ENCODE measurements at regions not wholly inside any gene's neighbourhood (a gene's known extent, or its start where the extent isn't known, plus 50 kb on each side); places are given as distances from the start of the nearest gene placed in this dataset.

- Histone ChIP-seq H3K9ac (no peak overlapping the region), H3K36me3 (no peaks in the 10 kb centered on the region), H3K9me3 (replicated peaks in 1 of 11) (no peaks in the 10 kb centered on the region), H3K4me1 (peaks cover 0 to 44% (median 19%) of the 10 kb centered on the region in 10 experiments; a peak in 12 of 20 replicates), H3K4me2 (peak overlapping the region in 5 of 11 experiments; percentile 10 to 43 (median 24); a peak in 4 of 22 replicates), H4K20me1 (no peaks in the 10 kb centered on the region), H3K27ac (no peak overlapping the region), H3K27me3 (no peaks in the 10 kb centered on the region), H3K4me3 (no peak overlapping the region)
- no peak for TF ChIP-seq Cebpa-rat (IDR thresholded peaks at IDR 0.05)
These were observed 197.3 kb downstream of the FOXD2 start for GRCh38 chr1:47635111-47635510.

- peak overlapping the region in 5 of 11 experiments; percentile 10 to 43 (median 24); a peak in 6 of 22 replicates for H3K4me2 ChIP-seq
- peaks cover 0 to 44% (median 18%) of the 10 kb centered on the region in 10 experiments; a peak in 12 of 20 replicates for H3K4me1 ChIP-seq
- H3K27ac ChIP-seq, result no peak overlapping the region
- TF ChIP-seq Cebpa-rat (IDR thresholded peaks at IDR 0.05), result no peak
- H3K27me3 ChIP-seq, result no peaks in the 10 kb centered on the region
- H3K9me3 ChIP-seq (replicated peaks in 1 of 11), result no peaks in the 10 kb centered on the region
- H4K20me1 ChIP-seq, result no peaks in the 10 kb centered on the region
- no peak overlapping the region for H3K9ac ChIP-seq
- no peak overlapping the region for H3K4me3 ChIP-seq
- H3K36me3 ChIP-seq, result no peaks in the 10 kb centered on the region
These were observed 197.8 kb downstream of the FOXD2 start for GRCh38 chr1:47635597-47635996.

GRCh38 chr1:47637111-47637685, 199.4 kb downstream of the FOXD2 start:
- H3K27me3 ChIP-seq, result no peaks in the 10 kb centered on the region
- no peaks in the 10 kb centered on the region for H3K36me3 ChIP-seq
- no peaks in the 10 kb centered on the region for H3K9me3 ChIP-seq (replicated peaks in 1 of 11)
- H3K4me3 ChIP-seq, result no peak overlapping the region
- no peak for TF ChIP-seq Cebpa-rat (IDR thresholded peaks at IDR 0.05)
- no peaks in the 10 kb centered on the region for H4K20me1 ChIP-seq
- H3K4me1 ChIP-seq, result peaks cover 0 to 35% (median 7%) of the 10 kb centered on the region in 10 experiments; a peak in 12 of 20 replicates
- H3K4me2 ChIP-seq, result no peak overlapping the region
- no peak overlapping the region for H3K27ac ChIP-seq
- no peak overlapping the region for H3K9ac ChIP-seq

GRCh38 chr1:47638240-47638639, 200.4 kb downstream of the FOXD2 start:
- Histone ChIP-seq H3K9ac (no peak overlapping the region), H3K9me3 (replicated peaks in 1 of 11) (no peaks in the 10 kb centered on the region), H3K4me1 (peaks cover 0 to 30% (median 6%) of the 10 kb centered on the region in 10 experiments; a peak in 11 of 20 replicates), H3K4me3 (no peak overlapping the region), H3K4me2 (peak overlapping the region in 4 of 11 experiments; percentile 4 to 12 (median 8); a peak in 3 of 22 replicates), H4K20me1 (no peaks in the 10 kb centered on the region), H3K27me3 (no peaks in the 10 kb centered on the region), H3K36me3 (no peaks in the 10 kb centered on the region), H3K27ac (no peak overlapping the region)
- no peak for TF ChIP-seq Cebpa-rat (IDR thresholded peaks at IDR 0.05)

GRCh38 chr1:47638713-47639112, 200.9 kb downstream of the FOXD2 start:
- H3K4me2 ChIP-seq, result peak overlapping the region in 3 of 11 experiments; percentile 4 to 12 (median 9); a peak in 1 of 22 replicates
- no peaks in the 10 kb centered on the region for H3K36me3 ChIP-seq
- H3K4me1 ChIP-seq, result peaks cover 0 to 30% (median 6%) of the 10 kb centered on the region in 10 experiments; a peak in 11 of 20 replicates
- H3K27me3 ChIP-seq, result no peaks in the 10 kb centered on the region
- H3K27ac ChIP-seq, result no peak overlapping the region
- no peak overlapping the region for H3K9ac ChIP-seq
- H3K9me3 ChIP-seq (replicated peaks in 1 of 11), result no peaks in the 10 kb centered on the region
- TF ChIP-seq Cebpa-rat (IDR thresholded peaks at IDR 0.05), result no peak
- no peak overlapping the region for H3K4me3 ChIP-seq
- H4K20me1 ChIP-seq, result no peaks in the 10 kb centered on the region

GRCh38 chr1:47643306-47644211, 205.7 kb downstream of the FOXD2 start:
- TF ChIP-seq Cebpa-rat (IDR thresholded peaks at IDR 0.05), result no peak
- Histone ChIP-seq H3K4me1 (peaks cover 0 to 9% (median 0%) of the 10 kb centered on the region in 10 experiments; a peak in 5 of 20 replicates), H3K27me3 (no peaks in the 10 kb centered on the region), H4K20me1 (no peaks in the 10 kb centered on the region; a peak in 1 of 22 replicates), H3K4me2 (no peak overlapping the region), H3K27ac (no peak overlapping the region), H3K4me3 (no peak overlapping the region), H3K9me3 (replicated peaks in 1 of 11) (no peaks in the 10 kb centered on the region), H3K36me3 (no peaks in the 10 kb centered on the region), H3K9ac (no peak overlapping the region)

- H4K20me1 ChIP-seq, result no peaks in the 10 kb centered on the region; a peak in 1 of 22 replicates
- no peak overlapping the region for H3K27ac ChIP-seq
- H3K9me3 ChIP-seq (replicated peaks in 1 of 11), result no peaks in the 10 kb centered on the region
- peaks cover 0 to 6% (median 0%) of the 10 kb centered on the region in 10 experiments; a peak in 4 of 20 replicates for H3K4me1 ChIP-seq
- no peaks in the 10 kb centered on the region for H3K27me3 ChIP-seq
- TF ChIP-seq Cebpa-rat (IDR thresholded peaks at IDR 0.05), result no peak
- H3K4me2 ChIP-seq, result no peak overlapping the region
- no peak overlapping the region for H3K9ac ChIP-seq
- H3K4me3 ChIP-seq, result no peak overlapping the region
- no peaks in the 10 kb centered on the region for H3K36me3 ChIP-seq
These were observed 206.3 kb downstream of the FOXD2 start for GRCh38 chr1:47644212-47644573.

- TF ChIP-seq Cebpa-rat (IDR thresholded peaks at IDR 0.05), result no peak
- Histone ChIP-seq H3K4me1 (peaks cover 0 to 6% (median under 1%) of the 10 kb centered on the region in 10 experiments; a peak in 4 of 20 replicates), H3K9ac (no peak overlapping the region), H3K36me3 (no peaks in the 10 kb centered on the region), H3K27ac (no peak overlapping the region), H4K20me1 (no peaks in the 10 kb centered on the region; a peak in 1 of 22 replicates), H3K9me3 (replicated peaks in 1 of 11) (no peaks in the 10 kb centered on the region), H3K4me2 (no peak overlapping the region), H3K27me3 (no peaks in the 10 kb centered on the region), H3K4me3 (no peak overlapping the region)
These were observed 207.3 kb downstream of the FOXD2 start for GRCh38 chr1:47645151-47645550.

- H3K27ac ChIP-seq, result no peak overlapping the region
- no peak overlapping the region for H3K9ac ChIP-seq
- H3K36me3 ChIP-seq, result no peaks in the 10 kb centered on the region
- TF ChIP-seq Cebpa-rat (IDR thresholded peaks at IDR 0.05), result no peak
- H3K27me3 ChIP-seq, result no peaks in the 10 kb centered on the region
- H3K4me2 ChIP-seq, result no peak overlapping the region
- no peak overlapping the region for H3K4me3 ChIP-seq
- H3K4me1 ChIP-seq, result peaks cover 0 to 14% (median under 1%) of the 10 kb centered on the region in 10 experiments; a peak in 5 of 20 replicates
- H3K9me3 ChIP-seq (replicated peaks in 1 of 11), result no peaks in the 10 kb centered on the region
- H4K20me1 ChIP-seq, result no peaks in the 10 kb centered on the region; a peak in 1 of 22 replicates
These were observed 208.8 kb downstream of the FOXD2 start for GRCh38 chr1:47646676-47647075.

Data from BLaER1 treated with 17β-estradiol and CSF1 and Interleukin-3, amounts not matched to agents 10 nM and 100 nM (cell line).